Suprapubic skin (tissue), 4 donors: ENCODE measurements at regions not wholly inside any gene's neighbourhood (a gene's known extent, or its start where the extent isn't known, plus 50 kb on each side); places are given as distances from the start of the nearest gene placed in this dataset.

ENCODE experiments used
- DNase-seq, 2 donors: peaks; one replicate each; pipeline ENCODE4 v3.0.0-alpha.2; 2019; ENCODE audit warnings: low spot score in 2 of 2
- H3K27ac ChIP-seq: fragments of 200-600 bp; sonication (generic); one replicate; pipeline ENCODE4 v1.5.1; 2019
- H3K27me3 ChIP-seq: fragments of 200-600 bp; sonication (generic); one replicate; pipeline ENCODE4 v1.5.1; 2019
- H3K36me3 ChIP-seq: fragments of 200-600 bp; sonication (generic); one replicate; pipeline ENCODE4 v1.5.1; 2019
- H3K4me1 ChIP-seq: fragments of 200-600 bp; sonication (generic); one replicate; pipeline ENCODE4 v1.5.1; 2019
- H3K4me3 ChIP-seq: fragments of 200-600 bp; sonication (generic); one replicate; pipeline ENCODE4 v1.5.1; 2019; ENCODE audit warnings: mild to moderate bottlenecking
- H3K9me3 ChIP-seq: fragments of 200-600 bp; sonication (generic); one replicate; pipeline ENCODE4 v1.5.1; 2019
- CTCF ChIP-seq, 2 donors: fragments of 200-600 bp in 1 of 2; fragments of 450-650 bp in 1 of 2; sonication (generic) in 1 of 2; IDR thresholded peaks; one replicate each; pipeline ENCODE4 v1.5.1; 2016 to 2019; ENCODE audit warnings: antibody characterized with exemption in 2 of 2, mild to moderate bottlenecking in 1 of 2, moderate library complexity in 1 of 2
- EP300 ChIP-seq: sonication (generic); formaldehyde crosslinking; IDR thresholded peaks from one replicate; pipeline ENCODE4 v1.6.1; 2017; ENCODE audit warnings: antibody characterized with exemption
- POLR2A ChIP-seq, 2 donors: fragments of 450-650 bp; IDR thresholded peaks; one replicate each; pipeline ENCODE4 v1.6.1; 2017; ENCODE audit warnings: antibody characterized with exemption in 2 of 2, mild to moderate bottlenecking in 2 of 2, moderate library complexity in 2 of 2
- POLR2AphosphoS5 ChIP-seq, 3 donors: sonication (generic); formaldehyde crosslinking; IDR thresholded peaks; one replicate each; pipeline ENCODE4 v1.6.1; 2017; ENCODE audit warnings: antibody characterized with exemption in 3 of 3
- WGBS: methylation state at CpG from one replicate; pipeline ENCODE4 v1.1.5; 2018; 5-methylcytosine and 5-hydroxymethylcytosine counted together

- no peak overlapping the region for H3K4me3 ChIP-seq
- DNase-seq = no peak
- TF ChIP-seq POLR2A (IDR thresholded peaks at IDR 0.05) = no peak
- TF ChIP-seq CTCF (IDR thresholded peaks at IDR 0.05) = no peak
- no peak for TF ChIP-seq POLR2AphosphoS5 (IDR thresholded peaks at IDR 0.05)
- TF ChIP-seq EP300 = no peak
- no peaks in the 10 kb centered on the region for H3K36me3 ChIP-seq
- H3K9me3 ChIP-seq = no peaks in the 10 kb centered on the region
- H3K4me1 ChIP-seq = no peaks in the 10 kb centered on the region
- no peaks in the 10 kb centered on the region for H3K27me3 ChIP-seq
- no peak overlapping the region for H3K27ac ChIP-seq
- 30% methylated on average over 3 of the region's 3 CpGs for WGBS
Measured at GRCh38 chr4:23500894-23501449, 388.9 kb downstream of the PPARGC1A start.

- H3K36me3 ChIP-seq = no peaks in the 10 kb centered on the region
- TF ChIP-seq POLR2A (IDR thresholded peaks at IDR 0.05) (no peak), CTCF (IDR thresholded peaks at IDR 0.05) (no peak), POLR2AphosphoS5 (IDR thresholded peaks at IDR 0.05) (no peak), EP300 (no peak)
Measured at GRCh38 chr4:23485801-23486200, 404.0 kb downstream of the PPARGC1A start.

GRCh38 chr4:23484689-23485088 lies 405.2 kb downstream of the PPARGC1A start:
- WGBS = 26% methylated on average over 4 of the region's 4 CpGs
- no peaks in the 10 kb centered on the region for H3K27me3 ChIP-seq
- no peaks in the 10 kb centered on the region for H3K4me1 ChIP-seq
- no peaks in the 10 kb centered on the region for H3K9me3 ChIP-seq
- no peak overlapping the region for H3K4me3 ChIP-seq
- no peak overlapping the region for H3K27ac ChIP-seq
- TF ChIP-seq EP300 = no peak
- no peak for TF ChIP-seq POLR2AphosphoS5 (IDR thresholded peaks at IDR 0.05)
- no peak for TF ChIP-seq CTCF (IDR thresholded peaks at IDR 0.05)
- no peak for TF ChIP-seq POLR2A (IDR thresholded peaks at IDR 0.05)
- H3K36me3 ChIP-seq = no peaks in the 10 kb centered on the region
- no peak for DNase-seq

More at GRCh38 chr4:23485801-23486200, 404.0 kb downstream of the PPARGC1A start:
- H3K4me3 ChIP-seq = no peak overlapping the region
- no peak overlapping the region for H3K27ac ChIP-seq
- H3K9me3 ChIP-seq = no peaks in the 10 kb centered on the region
- no peak for DNase-seq
- H3K27me3 ChIP-seq = no peaks in the 10 kb centered on the region
- H3K4me1 ChIP-seq = no peaks in the 10 kb centered on the region

GRCh38 chr4:23483320-23483960 lies 406.4 kb downstream of the PPARGC1A start:
- WGBS = 47% methylated on average over 5 of the region's 5 CpGs

More at GRCh38 chr4:23483320-23483960, 406.4 kb downstream of the PPARGC1A start:
- Histone ChIP-seq H3K27ac (no peak overlapping the region), H3K4me1 (no peaks in the 10 kb centered on the region), H3K36me3 (no peaks in the 10 kb centered on the region), H3K9me3 (no peaks in the 10 kb centered on the region), H3K27me3 (no peaks in the 10 kb centered on the region), H3K4me3 (no peak overlapping the region)
- no peak for DNase-seq
- TF ChIP-seq EP300 = no peak
- TF ChIP-seq POLR2A (IDR thresholded peaks at IDR 0.05) = no peak
- TF ChIP-seq CTCF (IDR thresholded peaks at IDR 0.05) = no peak
- no peak for TF ChIP-seq POLR2AphosphoS5 (IDR thresholded peaks at IDR 0.05)
